H1 (cell line): ENCODE measurements at regions not wholly inside any gene's neighbourhood (a gene's known extent, or its start where the extent isn't known, plus 50 kb on each side); places are given as distances from the start of the nearest gene placed in this dataset.

Experiments
- CTCF ChIA-PET: fragments of 300-600 bp; sonication (Branson Sonifier 250); formaldehyde crosslinking; loops from one replicate; lab custom pipeline; 2021; ENCODE audit not compliant: partially characterized antibody; lab: Charles Lee
- POLR2A ChIA-PET: fragments of 300-600 bp; sonication (Branson Sonifier 250); formaldehyde crosslinking; loops from one replicate; lab custom pipeline; 2021; ENCODE audit warnings: inconsistent platforms; ENCODE audit not compliant: partially characterized antibody; lab: Charles Lee
- DNase-seq, 2 experiments: peaks; one replicate each; pipeline versions ENCODE4 v3.0.0 to v3.0.0-alpha.2; 2010 to 2022; ENCODE audit warnings: low spot score in 2 of 2, low read depth in 1 of 2, mixed read lengths in 1 of 2
- FAIRE-seq: peaks from 2 replicates; lab custom pipeline; 2011; peaks lifted over from hg19 to GRCh38; lab: Jason Lieb, UNC
- H2AFZ ChIP-seq: 2 replicates; pipeline ENCODE4 v1.8.1; 2012; ENCODE audit warnings: low read length, inconsistent platforms
- H2AK5ac ChIP-seq: 2 replicates; pipeline ENCODE4 v1.6.1; 2013; ENCODE audit warnings: low read depth, low read length
- H2BK120ac ChIP-seq: replicated peaks from 2 replicates; pipeline ENCODE3; 2013; ENCODE audit warnings: low read depth, low read length, inconsistent platforms
- H2BK12ac ChIP-seq: 2 replicates; pipeline ENCODE4 v1.6.1; 2013; ENCODE audit warnings: low read depth, low read length
- H2BK15ac ChIP-seq: 2 replicates; pipeline ENCODE4 v1.6.1; 2013; ENCODE audit warnings: low read length
- H2BK20ac ChIP-seq: 2 replicates; pipeline ENCODE4 v1.6.1; 2013; ENCODE audit warnings: low read length
- H2BK5ac ChIP-seq: 2 replicates; pipeline ENCODE4 v1.6.1; 2013; ENCODE audit warnings: low read depth, low read length
- H3K14ac ChIP-seq: 2 replicates; pipeline ENCODE4 v1.6.1; 2013; ENCODE audit warnings: inconsistent platforms; ENCODE audit not compliant: insufficient read length
- H3K18ac ChIP-seq: 2 replicates; pipeline ENCODE4 v1.6.1; 2013; ENCODE audit warnings: low read length; ENCODE audit errors: extremely low read depth
- H3K23ac ChIP-seq: 2 replicates; pipeline ENCODE4 v1.6.1; 2013; ENCODE audit warnings: inconsistent platforms; ENCODE audit not compliant: insufficient read length
- H3K23me2 ChIP-seq: 2 replicates; pipeline ENCODE4 v1.6.1; 2013; ENCODE audit warnings: low read depth, low read length
- H3K27ac ChIP-seq: 2 replicates; pipeline ENCODE4 v1.6.1; 2011; ENCODE audit warnings: low read depth, low read length, inconsistent platforms
- H3K27me3 ChIP-seq, 4 experiments: replicated peaks in 1 of 4; 1 replicate in 1 of 4; 2 replicates in 3 of 4; pipeline versions ENCODE4 v1.6.1 to v1.8.1; 2011 to 2013; ENCODE audit warnings: low read length in 3 of 4, mild to moderate bottlenecking in 3 of 4, inconsistent platforms in 2 of 4, mixed read lengths in 2 of 4, moderate library complexity in 1 of 4; ENCODE audit not compliant: control insufficient read depth in 3 of 4, insufficient read depth in 3 of 4; ENCODE audit errors: extremely low read depth in 1 of 4
- H3K36me3 ChIP-seq, 4 experiments: 2 replicates each; pipeline versions ENCODE4 v1.6.1 to v1.8.1; 2011 to 2013; ENCODE audit warnings: mild to moderate bottlenecking in 4 of 4, low read length in 3 of 4, moderate library complexity in 2 of 4, control low read depth in 1 of 4, inconsistent platforms in 1 of 4; ENCODE audit not compliant: insufficient read depth in 4 of 4, control insufficient read depth in 2 of 4
- H3K4ac ChIP-seq: replicated peaks from 2 replicates; pipeline ENCODE3; 2013; ENCODE audit warnings: low read length, low read depth, mixed read lengths, inconsistent platforms; ENCODE audit not compliant: insufficient read length
- H3K4me1 ChIP-seq, 4 experiments: replicated peaks in 1 of 4; 1 replicate in 1 of 4; 2 replicates in 3 of 4; pipeline versions ENCODE4 v1.6.1 to v1.8.1; 2011 to 2013; ENCODE audit warnings: low read length in 3 of 4, inconsistent platforms in 2 of 4, mixed read lengths in 1 of 4; ENCODE audit not compliant: insufficient read depth in 4 of 4, control insufficient read depth in 3 of 4
- H3K4me2 ChIP-seq, 2 experiments: 2 replicates each; pipeline versions ENCODE4 v1.6.1 to v1.8.1; 2011 to 2013; ENCODE audit warnings: low read depth in 2 of 2, low read length in 2 of 2, control low read depth in 1 of 2, inconsistent platforms in 1 of 2, mild to moderate bottlenecking in 1 of 2; ENCODE audit not compliant: insufficient read depth in 1 of 2
- H3K4me3 ChIP-seq, 4 experiments: fragments of 200-600, 300-600 bp in 1 of 4; sonication (generic), shearing (Covaris generic), sonication (Bioruptor Twin) in 1 of 4; 2 replicates each; pipeline versions ENCODE4 v1.5.1 to v1.8.1; 2011 to 2016; ENCODE audit warnings: low read length in 4 of 4, low read depth in 3 of 4, control low read depth in 2 of 4, inconsistent platforms in 2 of 4, mild to moderate bottlenecking in 2 of 4, mixed read lengths in 1 of 4, moderate library complexity in 1 of 4; ENCODE audit not compliant: insufficient read depth in 2 of 4; ENCODE audit errors: extremely low read depth in 1 of 4
- H3K56ac ChIP-seq: replicated peaks from 2 replicates; pipeline ENCODE3; 2013; ENCODE audit warnings: low read depth, mild to moderate bottlenecking, mixed read lengths, low read length, inconsistent platforms; ENCODE audit not compliant: insufficient read length
- H3K79me1 ChIP-seq: 2 replicates; pipeline ENCODE4 v1.6.1; 2013; ENCODE audit warnings: low read depth, low read length, control low read depth
- H3K79me2 ChIP-seq, 2 experiments: 2 replicates each; pipeline versions ENCODE4 v1.6.1 to v1.8.1; 2012 to 2013; ENCODE audit warnings: low read length in 2 of 2, mild to moderate bottlenecking in 2 of 2, inconsistent platforms in 1 of 2; ENCODE audit not compliant: insufficient read depth in 2 of 2, control insufficient read depth in 1 of 2
- H3K9ac ChIP-seq, 4 experiments: replicated peaks in 1 of 4; 1 replicate in 1 of 4; 2 replicates in 3 of 4; pipeline versions ENCODE4 v1.6.1 to v1.8.1; 2011 to 2013; ENCODE audit warnings: low read depth in 3 of 4, low read length in 3 of 4, control low read depth in 2 of 4, mild to moderate bottlenecking in 2 of 4, moderate library complexity in 2 of 4, inconsistent platforms in 1 of 4; ENCODE audit errors: extremely low read depth in 1 of 4
- H3K9me3 ChIP-seq, 2 experiments: 2 replicates each; pipeline versions ENCODE4 v1.6.1 to v1.8.1; 2012 to 2013; ENCODE audit warnings: mild to moderate bottlenecking in 2 of 2, moderate library complexity in 2 of 2, control low read depth in 1 of 2, inconsistent platforms in 1 of 2, low read depth in 1 of 2, low read length in 1 of 2, mixed read lengths in 1 of 2; ENCODE audit not compliant: insufficient read depth in 2 of 2
- H4K20me1 ChIP-seq, 2 experiments: replicated peaks in 1 of 2; 2 replicates each; pipeline versions ENCODE3 to v1.8.1; 2011 to 2013; ENCODE audit warnings: inconsistent platforms in 2 of 2, low read length in 2 of 2, mild to moderate bottlenecking in 1 of 2; ENCODE audit not compliant: insufficient read depth in 2 of 2, control insufficient read depth in 1 of 2
- H4K5ac ChIP-seq: 2 replicates; pipeline ENCODE4 v1.6.1; 2013; ENCODE audit warnings: low read length, low read depth, mixed read lengths, inconsistent platforms; ENCODE audit not compliant: insufficient read length
- H4K8ac ChIP-seq: 2 replicates; pipeline ENCODE4 v1.8.0; 2013; ENCODE audit warnings: mild to moderate bottlenecking, moderate library complexity, low read length, inconsistent platforms; ENCODE audit not compliant: insufficient read depth; ENCODE audit errors: extremely low read depth
- H4K91ac ChIP-seq: replicated peaks from 2 replicates; pipeline ENCODE3; 2013; ENCODE audit warnings: low read length, mixed read lengths, inconsistent platforms; ENCODE audit not compliant: insufficient read length
- CHD2 ChIP-seq: IDR thresholded peaks from 2 replicates; pipeline ENCODE4 v1.6.1; 2012; ENCODE audit warnings: low read length, improper control_type of control experiment
- CTBP2 ChIP-seq: IDR thresholded peaks from 2 replicates; pipeline ENCODE4 v1.7.0; 2011; ENCODE audit warnings: borderline replicate concordance, mild to moderate bottlenecking, moderate library complexity, mixed read lengths, low read length; ENCODE audit not compliant: insufficient read depth, insufficient read length
- NANOG ChIP-seq: IDR thresholded peaks from 2 replicates; pipeline ENCODE4 v1.6.1; 2011; ENCODE audit warnings: low read length, low read depth, mild to moderate bottlenecking, inconsistent platforms; ENCODE audit not compliant: insufficient read depth, poor library complexity, severe bottlenecking
- SAP30 ChIP-seq: fragments of 300-600 bp; sonication (generic); IDR thresholded peaks from 2 replicates; pipeline ENCODE4 v1.7.1; 2012; ENCODE audit warnings: low read length, moderate library complexity, mild to moderate bottlenecking, inconsistent platforms; ENCODE audit not compliant: insufficient read depth, insufficient replicate concordance
- SRF ChIP-seq: IDR thresholded peaks from 2 replicates; pipeline ENCODE4 v1.6.1; 2011; ENCODE audit warnings: mild to moderate bottlenecking, low read depth, low read length, moderate library complexity
- WGBS, 2 experiments: shearing (Covaris generic) in 1 of 2; methylation state at CpG; one replicate each; pipeline versions ENCODE4 v1.1.6 to v1.1.7; 2013 to 2015; ENCODE audit warnings: low lambda C conversion rate in 2 of 2, mixed read lengths in 2 of 2, inconsistent platforms in 1 of 2, low coverage in 1 of 2, missing lambda C conversion rate in 1 of 2; ENCODE audit not compliant: insufficient replicate concordance in 2 of 2, insufficient coverage in 1 of 2, insufficient read length in 1 of 2; ENCODE audit errors: extremely low coverage in 1 of 2, missing lambda C conversion rate in 1 of 2; 5-methylcytosine and 5-hydroxymethylcytosine counted together
- TF ChIP-seq, protein P1 (sequence below): IDR thresholded peaks from 2 replicates; pipeline ENCODE4 v1.6.1; 2012; ENCODE audit warnings: low read length, inconsistent platforms

DNA sequence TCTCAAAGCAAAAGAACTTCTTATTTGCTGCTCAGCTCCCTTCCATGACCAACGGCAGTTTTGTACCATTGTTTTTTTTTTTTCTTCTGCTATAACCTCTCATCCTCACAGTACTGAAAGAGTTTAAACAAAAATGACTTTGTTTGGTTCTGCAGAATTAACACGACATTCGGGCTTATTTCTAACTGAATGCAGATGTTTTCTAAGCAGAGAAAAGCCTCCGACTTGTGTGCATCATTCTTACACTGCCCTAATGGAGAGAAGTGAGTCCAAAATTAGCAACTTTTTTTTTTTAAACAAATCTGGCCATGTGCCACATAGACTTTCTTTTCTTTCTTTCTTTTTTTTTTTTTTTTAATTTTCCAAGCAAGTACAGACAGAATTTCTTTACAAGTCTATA is 382.7 kb downstream of the HDGFL1 start:
- Histone ChIP-seq H2BK120ac (no peak overlapping the region), H3K4me3 (no peak overlapping the region), H3K56ac (no peak overlapping the region), H3K27me3 (no peaks in the 10 kb centered on the region), H2BK20ac (no peak overlapping the region), H3K4ac (no peak overlapping the region), H3K27ac (no peak overlapping the region), H3K9me3 (no peaks in the 10 kb centered on the region), H4K8ac (no peak overlapping the region), H3K4me2 (no peak overlapping the region), H2AK5ac (no peak overlapping the region), H4K91ac (no peak overlapping the region), H4K20me1 (no peaks in the 10 kb centered on the region), H3K79me2 (no peaks in the 10 kb centered on the region), H3K36me3 (no peaks in the 10 kb centered on the region), H2BK12ac (no peak overlapping the region), H3K23me2 (no peaks in the 10 kb centered on the region), H3K9ac (no peak overlapping the region), H3K4me1 (peaks cover 0 to 2% (median under 1%) of the 10 kb centered on the region in 4 experiments; a peak in 2 of 7 replicates), H3K23ac (no peak overlapping the region), H3K18ac (no peak overlapping the region), H2BK5ac (no peak overlapping the region), H4K5ac (no peak overlapping the region)
- FAIRE-seq = no peak
- POLR2A ChIA-PET = no interaction called here
- 95% methylated on average over 4 of the region's 4 CpGs; no CpG with 5 or more reads in 1 of the 2 experiments for WGBS, 2 experiments
- CTCF ChIA-PET = no interaction called here
- DNase-seq = no peak
- TF ChIP-seq CHD2 = no peak
- no peak for TF ChIP-seq NANOG
- no peak for TF ChIP-seq SAP30
- TF ChIP-seq CTBP2 = no peak
- TF ChIP-seq, protein P1, sequence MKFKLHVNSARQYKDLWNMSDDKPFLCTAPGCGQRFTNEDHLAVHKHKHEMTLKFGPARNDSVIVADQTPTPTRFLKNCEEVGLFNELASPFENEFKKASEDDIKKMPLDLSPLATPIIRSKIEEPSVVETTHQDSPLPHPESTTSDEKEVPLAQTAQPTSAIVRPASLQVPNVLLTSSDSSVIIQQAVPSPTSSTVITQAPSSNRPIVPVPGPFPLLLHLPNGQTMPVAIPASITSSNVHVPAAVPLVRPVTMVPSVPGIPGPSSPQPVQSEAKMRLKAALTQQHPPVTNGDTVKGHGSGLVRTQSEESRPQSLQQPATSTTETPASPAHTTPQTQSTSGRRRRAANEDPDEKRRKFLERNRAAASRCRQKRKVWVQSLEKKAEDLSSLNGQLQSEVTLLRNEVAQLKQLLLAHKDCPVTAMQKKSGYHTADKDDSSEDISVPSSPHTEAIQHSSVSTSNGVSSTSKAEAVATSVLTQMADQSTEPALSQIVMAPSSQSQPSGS = no peak
- TF ChIP-seq SRF = no peak
- TF ChIP-seq, all 59 proteins: peak for 0
- Histone ChIP-seq H3K14ac (no peak overlapping the region), H2BK15ac (no peak overlapping the region), H3K79me1 (no peaks in the 10 kb centered on the region), H2AFZ (no peak overlapping the region)
